GM18907 (cell line): ENCODE measurements at regions not wholly inside any gene's neighbourhood (a gene's known extent, or its start where the extent isn't known, plus 50 kb on each side); places are given as distances from the start of the nearest gene placed in this dataset.
"Not testable (repeated sequence)": the region's sequence is repeated elsewhere in the genome, so short reads cannot be mapped to it uniquely, and the experiment has no call there.

ENCODE experiments used
- ATAC-seq: cut with Tn5 transposase; IDR thresholded peaks from one replicate; pipeline ENCODE4 v1.9.1; 2021; ENCODE audit warnings: mild to moderate bottlenecking, moderate library complexity; ENCODE audit not compliant: unreplicated experiment

DNA sequence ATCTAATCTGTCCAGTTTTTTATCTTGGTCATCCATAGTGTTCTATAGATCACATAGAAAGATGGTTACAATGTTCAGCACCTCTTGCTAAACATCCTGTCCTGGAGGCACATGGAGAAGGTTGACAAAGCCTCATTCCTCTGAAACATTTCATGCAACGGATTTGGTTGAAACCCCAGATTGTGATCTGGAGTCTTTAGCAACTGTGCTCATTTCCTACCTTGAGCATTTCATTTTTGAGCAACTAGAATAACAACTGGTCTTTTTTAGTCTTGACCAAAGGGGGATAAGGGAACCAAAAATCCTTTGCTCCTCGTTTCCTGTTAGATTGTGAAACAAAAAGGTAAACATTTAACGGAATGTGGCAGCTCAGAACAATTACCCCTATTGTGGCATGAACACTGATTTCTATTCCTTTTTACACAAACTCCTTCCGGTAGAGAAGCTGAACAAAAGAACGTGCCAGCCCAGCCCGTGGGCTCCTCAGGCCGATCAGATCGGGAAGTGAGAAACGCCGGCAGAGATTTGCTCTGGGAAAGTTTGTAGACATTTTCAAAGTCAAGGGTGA is 94.7 kb upstream of the ERRFI1 start:
- no peak for ATAC-seq

- not testable (repeated sequence) for ATAC-seq
Measured at GRCh38 chr1:8118736-8119135, 92.6 kb upstream of the ERRFI1 start.

- no peak for ATAC-seq
Measured at GRCh38 chr1:8118031-8118451, 91.9 kb upstream of the ERRFI1 start.

DNA sequence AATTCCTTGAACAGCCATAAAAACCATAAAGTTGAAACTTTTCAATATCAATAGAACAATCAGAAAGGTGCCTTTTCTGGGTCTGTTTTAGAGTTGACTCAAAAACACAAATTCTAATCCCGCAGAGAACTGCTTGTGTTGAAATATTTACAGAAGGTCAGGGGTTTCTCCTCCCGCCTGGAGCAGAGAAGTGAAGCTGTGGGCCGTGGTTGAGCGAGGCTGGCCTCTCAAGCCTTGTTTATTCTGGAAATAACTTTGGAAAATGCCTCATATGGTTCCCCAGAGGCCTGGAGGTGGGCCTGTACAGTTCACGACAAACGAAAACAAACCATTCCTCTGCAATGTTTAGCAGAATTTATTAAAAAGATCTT is 90.8 kb upstream of the ERRFI1 start:
- no peak for ATAC-seq

DNA sequence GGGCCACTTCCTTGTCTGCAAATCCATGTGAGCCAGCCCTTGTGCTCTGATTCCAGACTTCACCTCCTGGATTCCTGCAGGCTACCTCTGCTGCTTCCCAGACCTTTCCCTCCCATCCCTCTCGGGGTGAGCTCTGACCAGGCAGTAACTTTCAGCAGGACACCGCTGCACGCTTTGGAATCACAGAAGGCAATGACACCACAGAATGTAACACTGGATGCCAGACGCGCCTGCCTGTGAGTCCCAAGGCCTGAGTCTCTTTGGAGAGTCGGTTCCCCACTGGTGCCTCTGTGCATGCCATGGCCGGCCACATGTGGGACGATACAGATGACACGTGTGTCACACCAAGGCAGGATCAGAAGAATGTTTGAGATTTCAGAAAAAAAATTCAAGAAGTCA is 89.7 kb upstream of the ERRFI1 start:
- ATAC-seq = no peak

DNA sequence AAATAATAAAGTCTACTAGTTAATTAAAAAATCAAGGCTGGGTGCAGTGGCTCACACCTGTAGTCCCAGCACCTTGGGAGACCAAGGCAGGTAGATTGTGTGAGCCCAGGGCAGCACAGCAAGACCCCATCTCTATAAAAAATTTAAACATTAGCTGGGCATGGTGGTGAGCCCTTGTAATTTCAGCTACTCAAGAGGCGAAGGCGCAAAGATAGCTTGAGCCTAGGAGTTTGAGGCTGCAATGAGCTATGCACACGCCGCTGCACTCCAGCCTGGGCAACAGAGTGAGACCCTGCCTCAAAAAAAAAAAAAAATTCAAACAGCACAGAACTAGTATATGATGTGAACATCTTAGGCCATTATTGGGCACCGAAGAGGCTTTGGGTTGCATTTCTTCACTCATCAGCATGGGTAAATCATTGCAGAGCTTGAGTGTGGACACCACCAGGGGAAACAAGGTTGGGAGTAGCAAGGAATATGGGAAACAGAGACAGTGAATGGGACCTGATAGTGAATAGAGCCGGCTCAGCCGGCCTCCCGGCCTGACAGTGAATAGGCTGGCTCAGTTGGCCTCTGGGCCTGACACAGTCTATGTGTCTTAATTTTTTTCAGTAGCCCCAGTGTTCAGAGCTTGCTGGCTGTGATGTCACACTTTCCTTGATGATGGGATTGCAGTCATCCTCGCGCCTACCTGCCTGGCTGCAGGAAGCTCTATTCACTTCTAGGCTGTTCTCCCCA is 89.1 kb upstream of the ERRFI1 start:
- no peak for ATAC-seq

DNA sequence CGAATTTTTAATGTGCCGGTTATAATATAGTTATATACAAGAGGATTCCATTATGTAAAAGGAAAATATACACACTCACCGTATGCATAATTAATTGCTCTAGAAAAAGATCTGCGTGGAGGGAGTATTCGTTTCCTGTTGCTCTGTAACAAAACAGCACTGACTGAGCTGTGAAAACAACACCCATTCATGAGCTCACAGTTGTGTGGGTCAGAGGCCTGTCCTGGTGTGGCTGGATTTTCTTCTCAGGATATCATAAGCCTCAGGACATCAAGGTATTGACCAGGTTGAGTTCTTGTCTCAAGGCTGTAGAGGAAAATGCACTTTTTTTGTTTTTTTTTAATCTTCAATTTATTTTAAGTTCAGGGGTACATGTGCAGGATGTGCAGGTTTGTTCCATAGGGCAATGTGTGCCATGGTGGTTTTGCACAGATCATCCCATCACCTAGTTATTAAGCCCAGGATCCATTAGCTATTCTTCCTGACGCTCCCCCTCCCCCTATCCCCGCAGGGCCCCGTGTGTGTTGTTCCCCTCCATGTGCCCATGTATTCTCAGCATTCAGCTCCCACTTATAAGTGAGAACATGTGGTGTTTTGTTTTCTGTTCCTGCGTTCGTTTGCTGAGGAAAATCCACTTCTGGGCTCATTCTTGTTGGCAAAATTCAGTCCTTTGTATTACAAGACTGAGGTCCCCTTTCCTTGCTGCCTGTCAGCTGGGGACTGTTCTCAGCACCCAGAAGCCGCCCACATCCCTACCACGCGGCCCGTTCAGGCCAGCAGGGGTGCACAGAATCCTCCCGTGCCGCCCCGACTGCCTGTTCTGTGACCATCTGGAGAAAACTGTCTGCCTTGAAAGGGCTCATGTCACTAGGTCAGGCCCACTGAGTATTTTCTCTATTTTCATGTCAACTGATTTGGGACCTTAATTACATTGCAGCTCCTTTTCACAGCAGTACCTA is 87.4 kb upstream of the ERRFI1 start:
- ATAC-seq = no peak

DNA sequence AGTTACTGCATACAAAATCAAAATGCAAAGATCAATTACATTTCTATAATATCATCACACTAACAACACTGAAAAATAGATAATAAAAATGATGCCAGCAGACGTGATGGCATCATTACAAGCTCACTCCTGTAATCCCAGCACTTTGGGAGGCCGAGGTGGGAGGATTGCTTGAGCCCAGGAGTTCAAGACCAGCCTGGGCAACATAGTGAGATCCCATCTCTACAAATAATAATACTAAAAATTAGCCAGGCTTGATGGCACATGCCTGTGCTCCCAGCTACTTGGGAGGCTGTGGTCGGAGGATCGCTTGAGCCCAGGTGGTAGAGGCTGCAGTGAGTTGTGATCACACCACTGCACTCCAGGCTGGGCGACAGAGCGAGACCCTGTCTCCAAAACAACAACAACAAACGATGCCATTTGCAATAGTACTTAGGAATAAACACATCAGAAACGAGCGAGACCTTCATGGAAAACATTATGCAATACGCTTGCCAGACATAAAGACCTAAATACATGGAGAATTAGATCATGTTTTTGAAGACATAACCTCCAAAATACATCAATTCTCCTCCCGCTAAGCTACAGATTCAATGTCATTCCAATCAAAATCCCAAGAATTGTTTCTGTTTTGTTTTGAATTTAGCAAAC is 86.6 kb upstream of the ERRFI1 start:
- ATAC-seq = no peak

DNA sequence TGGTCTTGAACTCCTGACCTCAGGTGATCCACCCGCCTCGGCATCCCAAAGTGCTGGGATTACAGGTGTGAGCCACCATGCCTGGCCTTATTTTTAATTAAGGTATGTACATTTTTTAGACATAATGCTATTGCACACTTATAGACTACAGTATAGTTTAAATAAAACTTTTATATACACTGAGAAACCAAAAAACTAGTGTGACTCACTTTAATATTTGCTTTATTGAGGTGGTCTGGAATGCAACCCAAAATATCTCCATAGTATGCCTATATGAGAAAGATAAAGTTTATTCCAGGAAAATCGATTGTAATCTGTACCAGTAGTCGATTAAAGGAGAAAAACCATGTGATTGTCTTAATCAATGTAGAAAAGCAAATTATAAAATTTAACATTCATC is 85.5 kb upstream of the ERRFI1 start:
- no peak for ATAC-seq

GRCh38 chr1:8109216-8109615 is 83.1 kb upstream of the ERRFI1 start:
- ATAC-seq = no peak

GRCh38 chr1:8107897-8108296 is 81.8 kb upstream of the ERRFI1 start:
- ATAC-seq = no peak

DNA sequence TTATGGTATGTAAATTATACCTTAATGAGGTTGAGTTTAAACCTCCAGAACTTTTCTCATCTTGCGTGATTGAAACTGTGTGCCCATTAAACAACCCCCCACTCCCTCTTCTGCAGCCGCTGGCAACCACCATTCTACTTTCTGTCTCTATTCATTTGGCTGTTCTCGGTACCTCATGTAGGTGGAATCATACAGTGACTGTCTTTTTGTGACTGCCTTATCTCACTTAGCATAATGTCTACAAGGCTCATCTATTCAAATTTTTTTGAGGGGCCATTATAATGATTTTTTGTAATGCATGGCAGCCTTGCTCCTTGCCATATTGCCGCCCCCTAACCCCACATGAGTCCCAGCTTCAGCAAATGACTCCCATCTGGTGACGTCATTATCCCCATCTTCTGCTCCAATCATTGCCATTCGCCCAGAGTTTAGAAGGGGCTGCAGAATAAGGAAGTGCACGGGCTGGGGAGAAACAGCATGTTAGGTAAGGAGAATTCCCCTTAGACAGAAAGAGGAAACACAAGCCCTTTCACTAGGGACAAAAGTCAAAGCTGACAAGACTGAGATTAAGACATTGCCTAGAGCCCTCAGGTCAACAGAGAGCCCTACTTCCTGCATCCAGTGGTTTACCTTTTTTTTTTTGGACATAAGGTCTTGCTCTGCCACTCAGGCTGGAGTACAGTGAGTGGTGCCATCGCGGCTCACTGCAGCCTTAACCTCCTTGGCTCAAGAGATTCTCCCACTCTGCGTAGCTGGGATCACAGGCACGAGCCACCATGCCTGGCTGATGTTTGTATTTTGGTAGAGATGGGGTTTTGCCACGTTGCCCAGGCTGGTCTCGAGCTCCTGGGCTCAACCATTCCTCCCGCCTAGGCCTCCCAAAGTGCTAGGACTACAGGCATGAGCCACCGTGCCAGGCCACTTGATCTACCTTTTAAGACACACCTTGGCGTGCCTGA is 78.4 kb upstream of the ERRFI1 start:
- ATAC-seq = no peak

- ATAC-seq = no peak
Measured at GRCh38 chr1:8097908-8098307, 71.8 kb upstream of the ERRFI1 start.

DNA sequence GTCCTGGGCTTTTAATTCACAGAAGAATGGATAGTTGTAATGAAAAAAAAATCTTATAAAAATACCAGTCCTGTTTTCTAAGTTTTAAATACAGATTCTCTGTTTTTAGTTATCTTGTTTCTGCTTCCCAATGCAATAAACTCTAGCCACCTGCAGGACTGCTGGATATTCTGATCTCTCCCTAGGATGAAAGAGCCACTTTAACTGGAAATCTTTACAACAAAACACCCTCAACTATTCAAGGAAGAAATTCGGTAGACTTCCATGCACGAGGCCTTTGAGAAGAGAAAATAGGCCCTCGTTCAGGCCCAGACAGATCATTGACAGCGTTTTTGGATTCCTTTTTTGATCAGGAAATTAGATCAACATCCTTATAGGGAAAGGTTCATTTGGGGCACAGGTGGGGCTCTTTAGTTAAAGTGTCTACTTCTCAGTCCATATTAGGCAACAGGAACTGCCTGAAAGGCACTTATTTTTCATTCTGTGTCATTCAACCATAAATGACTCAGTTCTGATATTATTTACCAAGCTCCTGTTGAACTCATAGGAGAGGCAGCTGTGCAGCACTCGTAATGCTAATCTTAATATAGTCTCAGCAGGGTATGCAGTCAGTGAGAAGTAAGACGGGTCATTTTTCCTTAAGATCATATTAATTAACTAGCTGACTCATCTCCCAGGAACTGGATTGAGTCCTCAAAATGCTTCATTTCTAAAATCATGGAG is 71.1 kb upstream of the ERRFI1 start:
- ATAC-seq = peak; percentile 93

- no peak for ATAC-seq
Measured at GRCh38 chr1:8096105-8097011, 70.2 kb upstream of the ERRFI1 start.

DNA sequence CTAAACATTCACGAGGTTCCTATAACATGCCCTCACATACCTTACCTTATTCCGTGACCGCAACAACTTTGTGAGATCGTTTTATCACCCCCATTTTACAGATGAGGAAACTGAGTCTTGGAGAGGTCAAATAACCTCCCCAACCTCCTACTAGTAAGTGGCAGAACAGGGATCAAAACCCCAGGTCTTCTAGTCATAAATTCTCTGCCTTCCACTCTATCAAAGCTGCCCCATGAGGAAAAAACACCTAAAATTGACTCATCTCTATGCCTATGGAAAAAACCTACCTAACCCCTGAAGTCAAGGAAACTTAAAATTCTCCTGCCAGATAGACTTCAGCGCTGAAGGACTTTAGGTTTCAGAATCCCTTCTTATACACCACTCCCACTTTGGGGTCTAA is 69.5 kb upstream of the ERRFI1 start:
- no peak for ATAC-seq

DNA sequence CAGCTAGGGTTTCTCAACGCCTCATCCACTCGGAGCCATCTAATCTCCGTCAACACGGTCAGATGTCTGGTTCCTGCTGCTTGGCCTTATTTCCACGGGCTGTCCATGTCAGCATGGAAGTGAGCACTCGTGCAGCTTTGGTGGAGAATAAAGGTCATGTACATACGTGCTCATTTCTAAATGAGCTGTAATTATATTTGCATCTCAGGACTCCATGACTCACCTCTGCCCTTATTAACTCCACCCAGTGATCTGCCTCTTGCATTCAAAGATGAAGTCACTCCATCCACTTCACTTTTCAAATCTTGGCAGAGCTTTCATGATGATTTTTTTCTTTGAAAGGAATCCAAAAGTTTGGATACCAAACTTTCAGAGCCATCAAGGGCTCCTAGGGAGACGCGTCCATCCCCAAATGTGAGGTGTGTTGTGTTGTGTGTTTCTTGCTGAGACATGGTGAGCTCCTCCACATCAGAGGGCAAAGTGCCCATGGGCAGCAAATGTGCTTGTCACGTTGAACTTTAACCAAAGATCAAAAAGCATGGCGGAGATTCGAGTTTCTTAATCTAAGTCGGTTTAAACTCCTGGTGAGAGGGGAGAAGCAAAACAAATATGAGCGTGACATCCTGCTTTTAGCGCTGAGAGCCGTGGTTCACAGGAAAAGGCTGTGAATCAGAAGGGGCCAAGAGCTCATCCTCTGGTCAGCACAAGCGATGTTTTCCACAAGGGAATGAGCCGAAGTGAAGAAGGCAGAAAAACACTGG is 68.6 kb upstream of the ERRFI1 start:
- ATAC-seq = no peak
